GM23338 (cell line): ENCODE measurements at regions not wholly inside any gene's neighbourhood (a gene's known extent, or its start where the extent isn't known, plus 50 kb on each side); places are given as distances from the start of the nearest gene placed in this dataset.

Source experiments
- ATAC-seq: fragments of 200-7000 bp; cut with Tn5 transposase; 3 replicates; pipeline ENCODE4 v1.9.1; 2020
- DNase-seq: peaks from one replicate; pipeline ENCODE4 v3.0.0-alpha.2; 2015; ENCODE audit warnings: low spot score
- H2AFZ ChIP-seq: fragments of 200-600 bp; sonication (generic); 2 replicates; pipeline ENCODE4 v1.8.0; 2016; ENCODE audit warnings: antibody characterized with exemption, mild to moderate bottlenecking, moderate library complexity
- H3F3A ChIP-seq: fragments of 200-600 bp; sonication (generic); replicated peaks from 2 replicates; pipeline ENCODE4 v1.8.0; 2017; ENCODE audit warnings: antibody characterized with exemption, mixed run types, low read depth
- H3K27ac ChIP-seq: fragments of 200-600 bp; sonication (generic); 2 replicates; pipeline ENCODE4 v1.6.1; 2016; ENCODE audit warnings: low read depth
- H3K27me3 ChIP-seq: fragments of 200-600 bp; sonication (generic); 2 replicates; pipeline ENCODE4 v1.8.0; 2016; ENCODE audit warnings: mild to moderate bottlenecking, mixed run types, moderate library complexity; ENCODE audit not compliant: insufficient read depth
- H3K36me3 ChIP-seq: fragments of 200-600 bp; sonication (generic); 2 replicates; pipeline ENCODE4 v1.8.0; 2016; ENCODE audit warnings: mild to moderate bottlenecking; ENCODE audit not compliant: insufficient read depth
- H3K4me1 ChIP-seq: fragments of 200-600 bp; sonication (generic); 2 replicates; pipeline ENCODE4 v1.8.0; 2016; ENCODE audit warnings: mild to moderate bottlenecking, moderate library complexity; ENCODE audit not compliant: insufficient read depth
- H3K4me2 ChIP-seq: fragments of 200-600 bp; sonication (generic); 2 replicates; pipeline ENCODE4 v1.7.1; 2017; ENCODE audit warnings: mixed run types
- H3K4me3 ChIP-seq: fragments of 200-600 bp; sonication (generic); 2 replicates; pipeline ENCODE4 v1.6.1; 2016; ENCODE audit warnings: mixed run types
- H3K79me2 ChIP-seq: fragments of 200-600 bp; sonication (generic); replicated peaks from 2 replicates; pipeline ENCODE4 v1.8.0; 2017; ENCODE audit warnings: mild to moderate bottlenecking; ENCODE audit not compliant: insufficient read depth
- H3K9me2 ChIP-seq: fragments of 200-600 bp; sonication (generic); 2 replicates; pipeline ENCODE4 v1.8.0; 2017; ENCODE audit not compliant: insufficient read depth
- H4K20me1 ChIP-seq: fragments of 200-600 bp; sonication (generic); replicated peaks from 2 replicates; pipeline ENCODE4 v1.8.0; 2017; ENCODE audit warnings: mild to moderate bottlenecking; ENCODE audit not compliant: insufficient read depth
- H3K27ac Mint-ChIP-seq: 2 replicates; pipeline ENCODE4 v1.8.0; 2020; ENCODE audit warnings: inconsistent platforms, mild to moderate bottlenecking, moderate library complexity, mixed read lengths
- H3K27me3 Mint-ChIP-seq: 3 replicates; pipeline ENCODE4 v1.8.0; 2022; ENCODE audit warnings: low read depth, mild to moderate bottlenecking, moderate library complexity, mixed read lengths, inconsistent platforms; ENCODE audit not compliant: insufficient read depth, poor library complexity
- H3K36me3 Mint-ChIP-seq: 3 replicates; pipeline ENCODE4 v1.8.0; 2021; ENCODE audit warnings: low read depth, mild to moderate bottlenecking, inconsistent platforms, moderate library complexity, mixed read lengths
- H3K4me1 Mint-ChIP-seq: 3 replicates; pipeline ENCODE4 v1.8.0; 2020; ENCODE audit warnings: mild to moderate bottlenecking, inconsistent platforms, mixed read lengths
- H3K4me3 Mint-ChIP-seq: 3 replicates; pipeline ENCODE4 v1.8.0; 2021; ENCODE audit warnings: moderate library complexity, mild to moderate bottlenecking, inconsistent platforms, mixed read lengths
- H3K9me3 Mint-ChIP-seq: 3 replicates; pipeline ENCODE4 v1.8.0; 2020; ENCODE audit warnings: moderate library complexity, mild to moderate bottlenecking, inconsistent platforms, mixed read lengths
- CREB1 ChIP-seq: fragments of 250-450 bp; sonication (Bioruptor Pico); IDR thresholded peaks from 2 replicates; pipeline ENCODE4 v1.5.0; 2020; ENCODE audit warnings: low read depth, mild to moderate bottlenecking, moderate library complexity
- CTCF ChIP-seq, 2 experiments: fragments of 200-600 bp in 1 of 2; sonication (generic) in 1 of 2; conservative IDR thresholded peaks; 2 replicates each; pipeline versions ENCODE4 v1.5.1 to v1.6.1; 2016 to 2017; ENCODE audit warnings: antibody characterized with exemption in 2 of 2, low read depth in 2 of 2, mild to moderate bottlenecking in 2 of 2, moderate library complexity in 1 of 2
- ETS1 ChIP-seq: IDR thresholded peaks from 2 replicates; pipeline ENCODE4 v1.6.1; 2016; ENCODE audit warnings: antibody characterized with exemption
- EZH2 ChIP-seq: fragments of 200-600 bp; sonication (generic); IDR thresholded peaks from one replicate; pipeline ENCODE4 v1.8.0; 2017; ENCODE audit warnings: antibody characterized with exemption, mild to moderate bottlenecking, low read depth; ENCODE audit not compliant: unreplicated experiment
- EZH2phosphoT487 ChIP-seq: fragments of 200-600 bp; sonication (generic); IDR thresholded peaks from one replicate; pipeline ENCODE4 v1.8.1; 2018; ENCODE audit warnings: antibody characterized with exemption; ENCODE audit not compliant: unreplicated experiment
- JUNB ChIP-seq: IDR thresholded peaks from one replicate; pipeline ENCODE4 v1.6.1; 2016; ENCODE audit warnings: antibody characterized with exemption; ENCODE audit not compliant: unreplicated experiment
- POLR2AphosphoS5 ChIP-seq: IDR thresholded peaks from 2 replicates; pipeline ENCODE4 v1.6.1; 2016; ENCODE audit warnings: antibody characterized with exemption, low read depth
- REST ChIP-seq: IDR thresholded peaks from one replicate; pipeline ENCODE4 v1.6.1; 2018; ENCODE audit warnings: antibody characterized with exemption; ENCODE audit not compliant: unreplicated experiment
- STAT1 ChIP-seq: IDR thresholded peaks from one replicate; pipeline ENCODE4 v1.6.1; 2016; ENCODE audit warnings: antibody characterized with exemption; ENCODE audit not compliant: unreplicated experiment
- ZNF114 ChIP-seq: fragments of 250-450 bp; sonication (Bioruptor Pico); IDR thresholded peaks from 2 replicates; pipeline ENCODE4 v1.5.0; 2020; ENCODE audit warnings: mild to moderate bottlenecking, moderate library complexity
- ZNF331 ChIP-seq: fragments of 250-450 bp; sonication (Bioruptor Pico); IDR thresholded peaks from 2 replicates; pipeline ENCODE4 v1.5.0; 2020; ENCODE audit warnings: low read depth, mild to moderate bottlenecking, moderate library complexity
- ZNF462 ChIP-seq: fragments of 250-450 bp; sonication (Bioruptor Pico); IDR thresholded peaks from 2 replicates; pipeline ENCODE4 v1.5.0; 2020; ENCODE audit warnings: mild to moderate bottlenecking, moderate library complexity

GRCh38 chr3:103657756-103658155 lies 1222.9 kb downstream of the ZPLD1 start (continued):
- TF ChIP-seq REST: no peak
- TF ChIP-seq POLR2AphosphoS5: no peak
- no peak for TF ChIP-seq ETS1
- no peak for TF ChIP-seq CREB1
- TF ChIP-seq JUNB: no peak
- TF ChIP-seq STAT1: no peak
- TF ChIP-seq ZNF114 (CRISPR knock-in tag): no peak

GRCh38 chr3:103660810-103661209 lies 1226.0 kb downstream of the ZPLD1 start:
- H3K27me3 ChIP-seq: no peaks in the 10 kb centered on the region
- DNase-seq (no peak), ATAC-seq (no peak)
- no peaks in the 10 kb centered on the region for H3K9me3 Mint-ChIP-seq
- H3K9me2 ChIP-seq: no peaks in the 10 kb centered on the region
- no peaks in the 10 kb centered on the region for H3K36me3 ChIP-seq
- H3K4me2 ChIP-seq: no peak overlapping the region
- no peak overlapping the region for H3K4me3 Mint-ChIP-seq
- no peaks in the 10 kb centered on the region for H4K20me1 ChIP-seq
- H3K4me1 Mint-ChIP-seq: peaks cover 4% of the 10 kb centered on the region; the same call in 2 of the 3 replicates
- no peaks in the 10 kb centered on the region for H3F3A ChIP-seq
- H3K4me3 ChIP-seq: no peak overlapping the region
- no peak overlapping the region for H3K27ac ChIP-seq
- no peaks in the 10 kb centered on the region for H3K27me3 Mint-ChIP-seq
- no peak overlapping the region for H2AFZ ChIP-seq
- no peaks in the 10 kb centered on the region for H3K36me3 Mint-ChIP-seq
- H3K79me2 ChIP-seq: no peaks in the 10 kb centered on the region
- H3K27ac Mint-ChIP-seq: no peak overlapping the region
- peaks cover under 1% of the 10 kb centered on the region; the same call in 1 of the 2 replicates for H3K4me1 ChIP-seq
- TF ChIP-seq ZNF331 (CRISPR knock-in tag) (no peak), ZNF462 (CRISPR knock-in tag) (no peak), CTCF (conservative IDR thresholded peaks at IDR 0.05; ENCODE audit: low read depth in 2 of 2) (no peak), EZH2 (no peak), EZH2phosphoT487 (no peak), CREB1 (no peak)
